GM19452 (cell line): ENCODE measurements at regions not wholly inside any gene's neighbourhood (a gene's known extent, or its start where the extent isn't known, plus 50 kb on each side); places are given as distances from the start of the nearest gene placed in this dataset.

Experiments used
- ATAC-seq: cut with Tn5 transposase; IDR thresholded peaks from one replicate; pipeline ENCODE4 v1.9.1; 2021; ENCODE audit not compliant: unreplicated experiment

- peak; percentile 46 for ATAC-seq
Observed at GRCh38 chr2:144595686-144596072, 75.8 kb upstream of the ZEB2 start.

DNA sequence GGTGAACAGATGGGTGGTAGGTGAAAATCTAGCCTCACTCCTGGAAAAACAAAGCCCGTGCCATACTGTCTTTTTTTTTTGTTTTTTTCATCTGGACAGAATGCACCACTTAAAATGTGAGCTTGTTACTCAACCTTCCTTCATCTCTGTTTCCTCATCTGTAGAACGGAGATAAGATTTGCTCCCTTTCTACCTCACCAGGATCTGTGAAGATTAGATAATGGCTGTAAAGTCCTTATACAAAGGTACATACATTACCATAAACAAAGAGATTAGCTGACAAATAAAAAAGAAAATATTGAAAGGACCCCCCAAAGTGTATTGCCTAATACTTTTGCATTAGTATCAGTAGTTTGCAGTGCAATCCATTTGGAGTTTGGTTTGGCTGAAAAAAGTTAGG is 75.4 kb upstream of the ZEB2 start:
- ATAC-seq = no peak

- ATAC-seq = no peak
Observed at GRCh38 chr2:144593803-144594202, 73.9 kb upstream of the ZEB2 start.

GRCh38 chr2:144592500-144593256 is 72.8 kb upstream of the ZEB2 start:
- ATAC-seq = no peak

GRCh38 chr2:144587306-144587705 is 67.4 kb upstream of the ZEB2 start:
- no peak for ATAC-seq

DNA sequence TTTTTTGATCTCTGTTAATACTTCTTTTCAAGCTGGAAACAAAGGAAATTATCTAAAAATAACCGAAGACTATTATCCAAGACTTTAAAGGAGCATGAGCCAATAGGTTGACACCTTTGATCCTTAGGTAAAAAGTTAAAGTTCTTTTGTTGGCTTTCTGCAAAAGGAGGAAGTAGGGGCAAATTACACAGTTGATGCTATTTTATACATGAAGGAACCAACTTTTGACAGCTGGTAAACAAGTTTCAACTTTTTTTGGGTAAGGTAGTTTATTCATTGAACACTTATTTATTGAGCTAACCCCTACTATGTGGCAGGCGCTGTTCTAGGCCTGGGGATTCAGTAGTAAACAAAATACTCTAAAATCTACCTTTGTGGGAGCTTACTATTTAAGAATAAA is 66.6 kb upstream of the ZEB2 start:
- ATAC-seq = no peak

DNA sequence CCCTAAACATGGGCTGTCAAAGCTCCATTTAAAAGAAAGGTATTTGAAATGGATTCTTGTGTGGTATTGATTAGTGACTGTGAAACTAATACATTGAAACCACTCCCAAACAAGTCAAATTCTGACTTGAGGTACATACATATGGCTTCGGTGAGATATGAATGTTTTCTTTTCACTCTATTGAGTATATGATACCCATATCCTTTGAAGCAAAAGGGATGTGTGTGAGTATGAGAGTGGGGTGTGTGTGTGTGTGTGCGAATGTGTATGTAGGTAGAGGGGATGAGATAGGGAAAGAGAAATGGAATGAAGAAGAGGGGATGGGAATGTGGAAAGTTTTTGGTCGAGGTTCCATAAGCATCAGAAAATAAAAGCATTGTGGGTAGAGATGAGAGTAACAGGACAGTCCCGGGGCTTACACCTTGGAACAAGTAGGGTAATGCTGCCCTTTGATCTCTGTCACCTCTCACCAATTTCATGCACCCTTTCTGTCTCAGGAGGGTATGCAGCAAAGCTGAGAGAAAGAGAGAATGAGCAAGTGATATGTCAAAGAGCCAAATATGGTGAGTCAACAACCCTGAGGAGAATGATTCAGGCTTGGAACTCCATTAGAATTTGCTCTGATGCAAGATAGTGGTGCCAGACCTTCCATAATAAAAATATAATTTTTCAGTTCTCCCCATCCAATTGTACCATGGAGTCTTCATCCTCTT is 64.0 kb upstream of the ZEB2 start:
- no peak for ATAC-seq

DNA sequence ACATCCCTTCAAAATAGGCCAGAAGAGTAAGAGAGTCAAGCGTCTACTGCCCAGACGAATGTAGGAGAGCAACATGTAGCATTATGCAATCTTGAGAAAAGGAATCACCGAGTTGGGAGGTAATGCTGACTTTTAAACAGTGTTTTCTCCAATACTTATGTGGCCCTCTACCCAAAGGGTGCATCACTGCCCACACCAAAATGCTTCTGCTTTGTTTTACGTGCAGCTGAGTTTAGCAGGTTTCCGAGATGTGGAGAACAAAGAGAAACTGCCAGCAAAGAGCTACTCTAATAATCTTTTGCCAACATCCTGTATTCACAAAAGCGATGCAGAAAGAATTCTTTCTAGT is 63.4 kb upstream of the ZEB2 start:
- ATAC-seq = no peak

- ATAC-seq = no peak
Observed at GRCh38 chr2:144582651-144583380, 62.9 kb upstream of the ZEB2 start.

GRCh38 chr2:144580521-144581161 is 60.7 kb upstream of the ZEB2 start:
- ATAC-seq = no peak

DNA sequence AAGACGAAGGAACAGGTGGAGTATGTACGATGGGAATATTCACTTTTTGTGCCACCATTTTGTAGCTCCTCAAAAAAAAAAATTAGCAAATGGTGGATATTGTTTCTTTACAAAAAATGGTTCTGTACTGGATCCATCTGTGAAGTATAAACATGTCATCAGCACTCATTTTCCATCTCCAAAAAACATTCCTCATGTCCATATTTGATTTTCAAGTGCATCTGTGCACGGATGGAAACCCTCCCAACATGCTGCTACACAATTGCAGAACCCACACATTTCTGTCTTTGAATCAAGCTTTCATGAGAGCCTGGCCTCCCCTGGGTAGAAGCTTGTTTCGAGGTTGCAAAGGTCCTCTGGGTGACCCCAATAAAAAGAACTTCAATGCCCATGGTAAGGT is 59.6 kb upstream of the ZEB2 start:
- ATAC-seq = no peak

DNA sequence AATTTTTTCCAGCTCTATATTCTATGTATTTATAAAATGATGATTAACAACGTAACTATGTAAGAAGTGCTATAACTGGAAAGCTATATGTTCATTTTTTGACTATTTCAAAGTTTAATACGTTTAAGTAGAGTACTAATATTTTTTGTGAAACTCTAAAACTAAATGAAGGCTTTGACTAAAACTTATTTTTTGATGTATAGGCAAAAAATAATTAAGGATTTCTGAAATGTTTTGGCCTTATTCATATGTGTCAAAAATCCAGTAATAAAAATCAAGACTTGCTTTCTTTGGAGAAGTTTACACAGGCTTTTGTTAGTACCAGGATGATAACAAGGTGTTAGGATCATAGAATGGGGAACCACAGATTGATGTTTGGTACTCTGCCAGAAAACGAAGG is 58.2 kb upstream of the ZEB2 start:
- no peak for ATAC-seq

DNA sequence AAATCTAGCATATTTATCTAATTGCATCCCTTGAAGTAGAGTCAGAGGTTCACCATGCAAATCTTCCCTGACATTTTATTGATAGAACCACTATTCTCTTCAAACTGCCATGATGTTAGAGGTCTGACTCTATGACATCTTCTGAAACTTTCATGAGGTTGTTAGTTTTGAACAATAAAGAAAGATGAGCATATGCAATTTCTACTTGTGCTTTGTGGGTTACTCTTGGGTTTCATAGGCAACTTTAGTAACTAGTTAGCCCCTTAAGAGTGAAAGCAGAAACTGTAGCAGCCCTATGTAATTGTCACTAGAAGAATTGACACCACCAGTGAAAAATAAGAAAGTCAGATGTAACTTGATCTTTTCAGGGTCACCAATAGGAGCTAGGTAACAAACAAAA is 53.1 kb upstream of the ZEB2 start:
- no peak for ATAC-seq

GRCh38 chr2:144571770-144572169 is 51.9 kb upstream of the ZEB2 start:
- no peak for ATAC-seq

DNA sequence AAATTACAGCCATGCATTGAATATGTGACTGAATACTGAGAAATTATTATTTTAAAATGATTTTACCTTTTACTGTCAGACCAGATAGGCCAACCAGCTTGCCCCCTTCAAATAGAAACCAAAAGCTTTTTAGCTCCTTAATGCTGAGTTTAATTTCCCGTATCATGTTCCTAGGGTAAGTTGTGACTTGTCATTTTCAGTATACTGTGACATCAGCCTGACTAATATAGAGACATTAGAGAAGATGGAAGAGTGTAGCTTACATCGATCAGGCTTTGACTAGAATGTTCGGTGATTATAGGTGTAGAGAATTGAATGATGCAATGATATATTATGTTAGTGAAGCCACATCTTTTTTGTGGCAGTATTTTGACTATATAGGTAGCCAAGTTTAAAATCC is 50.6 kb upstream of the ZEB2 start:
- ATAC-seq = no peak
